NCI-H748 (cell line): ENCODE measurements at regions not wholly inside any gene's neighbourhood (a gene's known extent, or its start where the extent isn't known, plus 50 kb on each side); places are given as distances from the start of the nearest gene placed in this dataset.

ENCODE experiments used
- DNase-seq: peaks from one replicate; lab custom pipeline; 2025; ENCODE audit not compliant: unreplicated experiment; lab: John Stamatoyannopoulos, UW

DNA sequence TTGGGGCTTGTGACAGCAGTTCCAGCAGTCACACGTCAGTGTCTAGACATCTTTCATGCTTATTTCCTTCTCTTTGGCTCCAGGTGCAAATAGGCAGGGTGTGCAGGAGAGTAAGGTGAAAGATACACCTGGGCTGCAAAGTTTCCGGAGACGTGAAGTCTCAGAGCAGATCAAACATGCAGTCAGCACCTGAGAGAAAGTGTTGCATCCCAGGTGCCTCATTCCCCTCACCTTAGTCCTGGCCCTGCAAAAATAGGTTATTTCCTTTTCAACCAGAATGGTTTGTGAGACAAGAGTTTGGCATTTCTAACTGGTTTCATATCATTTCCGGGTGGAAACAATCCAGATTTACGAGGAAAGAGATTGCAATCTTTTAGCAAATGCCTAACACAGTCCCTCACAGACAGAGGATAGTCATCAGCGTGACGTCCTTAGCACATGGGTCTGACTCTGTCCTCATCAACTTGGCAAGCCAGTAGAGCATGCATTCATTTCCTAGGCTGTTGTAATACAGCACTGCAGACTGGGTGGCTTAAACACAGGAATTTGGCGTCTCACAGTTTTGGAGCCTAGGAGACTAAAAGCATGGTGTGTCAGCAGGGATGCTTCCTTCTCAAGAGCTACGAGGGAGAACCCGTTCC lies 58.2 kb upstream of the ARRDC4 start:
- DNase-seq, result no peak

DNA sequence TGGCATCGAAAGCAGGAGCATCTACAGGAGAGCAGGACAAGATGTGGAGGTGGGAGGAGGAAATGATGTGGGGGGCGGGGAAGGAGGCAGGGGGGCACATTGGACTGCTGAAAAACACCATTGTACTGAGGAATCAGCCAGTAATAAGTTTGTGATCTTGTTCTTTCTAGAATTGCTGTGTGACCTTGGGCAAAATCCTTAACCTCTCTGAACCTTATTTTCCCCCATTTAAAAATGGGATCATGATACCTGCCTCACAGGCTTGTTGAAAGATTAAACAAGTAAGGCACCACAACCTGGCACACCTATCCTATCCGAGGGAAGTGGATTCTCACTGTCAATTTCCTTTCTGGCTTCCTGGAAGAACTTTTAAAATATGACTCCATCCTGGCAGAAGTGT lies 56.9 kb upstream of the ARRDC4 start:
- no peak for DNase-seq

DNA sequence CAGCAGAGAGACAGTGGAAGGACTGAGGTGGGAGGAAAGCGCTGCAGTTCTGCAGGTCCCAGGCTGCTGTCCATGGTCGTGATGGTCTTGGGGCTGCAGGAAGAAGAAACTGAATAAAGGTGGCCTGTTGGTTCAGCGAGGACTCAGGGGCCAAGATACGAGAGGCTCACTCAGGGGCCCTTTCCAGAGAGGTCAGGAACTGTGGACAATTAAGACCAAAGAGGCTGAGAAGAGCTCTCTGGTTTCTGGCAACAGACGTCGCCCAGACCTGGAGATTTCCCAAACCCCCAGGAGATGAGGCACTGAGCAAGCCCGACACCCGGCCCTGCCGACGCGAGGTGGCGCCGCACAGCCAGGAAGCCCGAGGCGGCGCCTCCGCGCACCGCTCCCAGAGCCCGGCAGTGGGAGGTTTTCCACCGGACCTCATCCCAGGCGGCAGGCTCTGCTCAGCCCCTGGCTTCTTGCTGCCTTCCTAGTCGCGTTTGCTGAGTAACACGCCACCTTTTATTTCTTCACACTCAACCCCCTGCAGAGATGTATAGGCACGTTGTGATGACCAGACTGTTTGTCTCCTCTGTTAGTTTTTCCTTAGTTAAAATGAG lies 56.4 kb upstream of the ARRDC4 start:
- peak; percentile 75 for DNase-seq

DNA sequence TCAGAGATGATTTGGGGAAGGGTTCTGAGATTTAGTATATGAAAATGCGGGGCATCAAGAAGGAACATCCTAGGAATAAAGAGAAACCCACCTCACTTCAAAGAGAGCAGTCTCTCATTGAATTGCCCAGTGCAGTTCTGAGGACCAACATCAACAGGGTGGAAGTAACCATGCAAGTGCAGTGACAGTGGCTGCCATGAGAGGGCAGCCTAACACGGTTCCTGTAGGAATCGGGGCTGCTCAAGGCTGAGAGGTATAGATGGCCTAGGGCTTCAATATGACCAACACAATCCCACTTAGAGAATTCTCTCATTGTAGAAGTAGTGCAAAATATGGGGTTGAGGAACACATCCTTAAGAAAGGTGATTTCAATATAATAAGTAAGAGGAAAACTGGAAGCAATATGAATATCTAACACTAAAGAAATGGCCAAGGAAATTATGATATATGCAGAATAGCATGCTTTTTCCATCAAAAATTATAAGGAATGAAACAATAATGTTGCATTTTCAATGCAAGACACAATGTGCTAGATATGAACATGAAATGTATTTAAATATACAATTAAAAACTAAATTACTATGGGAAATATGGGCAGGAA lies 51.1 kb upstream of the ARRDC4 start:
- peak; percentile 64 for DNase-seq
